OCI-LY3 (cell line): ENCODE measurements at regions not wholly inside any gene's neighbourhood (a gene's known extent, or its start where the extent isn't known, plus 50 kb on each side); places are given as distances from the start of the nearest gene placed in this dataset.
"Not testable (repeated sequence)": the region's sequence is repeated elsewhere in the genome, so short reads cannot be mapped to it uniquely, and the experiment has no call there.

Experiments used
- CTCF ChIP-seq: fragments of 200-600, 300-600 bp; sonication (generic); IDR thresholded peaks from 2 replicates; pipeline ENCODE4 v1.5.1; 2014; ENCODE audit warnings: antibody characterized with exemption, low read length, low read depth
- EZH2phosphoT487 ChIP-seq: fragments of 200-600 bp; shearing (Covaris generic); IDR thresholded peaks from 2 replicates; pipeline ENCODE4 v1.6.1; 2018; ENCODE audit warnings: antibody characterized with exemption, mixed run types, low read depth

GRCh38 chr20:54352541-54352940, 122.9 kb upstream of the DOK5 start:
- not testable (repeated sequence) for TF ChIP-seq CTCF, EZH2phosphoT487
